Fibroblast of upper back skin (primary cell): ENCODE measurements at regions not wholly inside any gene's neighbourhood (a gene's known extent, or its start where the extent isn't known, plus 50 kb on each side); places are given as distances from the start of the nearest gene placed in this dataset.
A peak's percentile ranks its signal among the peaks of the same experiment; 100 is the strongest.

Experiments used
- DNase-seq: peaks from one replicate; pipeline ENCODE4 v3.0.0-alpha.2; 2013

DNA sequence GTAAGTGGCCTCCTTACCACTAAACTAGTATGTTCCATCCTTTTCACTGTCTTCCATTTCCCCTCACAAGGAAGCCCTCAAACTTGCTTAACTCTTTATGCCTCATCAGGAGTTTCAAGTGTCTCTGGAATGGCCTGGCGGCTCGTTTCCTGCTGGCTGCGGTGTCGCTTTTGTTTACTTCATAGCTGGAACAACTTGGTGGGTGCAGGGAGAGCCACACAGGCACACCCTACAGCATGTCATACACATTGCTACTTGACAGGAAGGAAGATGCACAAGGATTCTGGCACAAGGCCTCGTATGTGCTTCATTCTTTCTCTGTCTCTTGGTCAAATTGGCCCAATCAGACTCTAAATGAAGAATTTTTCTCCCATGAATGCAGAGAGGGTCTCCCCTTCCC lies 488.3 kb downstream of the FOXO1 start:
- DNase-seq = no peak

DNA sequence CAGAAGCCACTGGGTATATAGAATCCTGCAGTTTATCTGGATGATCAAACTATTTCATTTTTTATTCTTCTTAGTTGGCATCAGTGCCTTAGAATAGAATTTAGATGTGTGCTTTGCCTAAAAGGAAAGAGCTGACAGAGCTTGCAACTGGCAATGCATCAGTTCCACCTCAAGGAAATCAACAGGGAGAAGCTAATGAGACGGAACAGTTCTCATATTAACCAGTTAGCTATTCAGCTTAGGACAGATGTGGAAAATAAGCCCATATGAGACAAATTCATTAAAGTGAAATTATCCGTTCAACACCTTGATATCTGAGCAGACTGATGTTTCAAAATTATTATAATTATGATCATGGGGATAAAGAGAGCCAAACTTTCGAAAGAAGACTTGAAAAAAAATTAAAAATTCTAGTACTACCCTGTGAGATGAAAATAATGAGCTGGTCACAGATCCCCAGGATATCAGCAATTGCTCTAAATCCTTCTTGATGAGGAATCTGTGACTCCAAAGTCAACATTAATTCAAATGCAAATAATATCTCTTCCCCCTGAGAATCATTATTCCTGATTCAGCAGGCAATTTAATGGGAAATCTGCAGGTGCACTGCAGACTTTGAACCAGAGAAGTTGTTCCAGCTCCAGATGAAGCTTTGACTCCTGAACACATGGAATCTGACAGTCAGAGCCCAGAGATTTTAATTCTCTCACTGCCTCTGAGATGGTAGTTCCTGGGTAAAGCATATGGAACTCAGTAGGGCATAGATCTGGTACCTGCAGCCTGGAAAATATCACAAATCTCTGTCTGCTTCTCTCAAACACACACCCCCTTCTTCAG lies 486.8 kb downstream of the FOXO1 start:
- no peak for DNase-seq

DNA sequence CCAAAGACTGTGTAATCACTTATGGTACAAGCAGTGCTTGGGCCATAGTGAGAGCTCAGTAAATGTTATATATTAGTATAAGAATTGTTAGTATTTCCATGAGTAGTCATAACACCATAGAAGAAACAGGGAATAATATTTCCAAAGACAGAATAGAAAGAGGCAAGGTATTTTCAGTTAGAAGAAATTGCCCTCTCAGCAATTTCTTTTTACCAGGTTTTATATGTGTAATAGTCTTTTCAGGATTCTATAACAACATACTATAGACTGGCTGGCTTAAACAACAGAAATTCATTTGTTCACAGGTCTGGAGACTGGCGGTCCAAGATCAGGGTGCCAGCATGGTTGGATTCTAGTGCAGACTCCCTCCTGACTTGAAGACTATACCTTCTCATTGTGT lies 485.7 kb downstream of the FOXO1 start:
- DNase-seq = no peak

DNA sequence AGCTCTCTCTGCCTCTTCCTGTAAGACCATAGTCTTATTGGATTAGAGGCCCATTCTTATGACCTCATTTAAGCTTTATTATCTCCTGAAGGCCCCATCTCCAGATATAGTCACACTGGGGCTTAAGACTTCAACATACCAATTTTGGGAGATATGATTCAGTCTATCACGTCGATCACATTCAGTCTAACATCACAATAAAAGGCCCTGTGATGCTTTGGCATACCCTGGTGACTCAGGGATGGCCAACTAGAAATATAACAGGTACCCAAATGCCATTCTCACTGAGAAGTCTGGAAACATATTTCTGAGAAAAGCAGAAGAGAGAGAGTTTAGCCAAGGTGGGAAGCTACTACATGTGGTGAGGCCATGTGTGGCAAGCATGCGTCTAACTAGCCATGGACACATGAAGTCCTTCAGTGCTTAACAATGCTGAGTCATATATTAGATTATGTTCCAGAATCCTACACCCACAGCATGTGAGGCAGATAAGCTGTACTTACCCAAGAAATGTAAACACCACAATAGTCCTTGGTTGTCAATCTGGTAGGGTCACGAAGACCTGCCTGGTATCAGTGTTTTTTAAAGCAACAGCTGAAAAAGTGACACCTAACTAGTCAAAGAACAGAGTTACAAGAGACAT lies 485.1 kb downstream of the FOXO1 start:
- no peak for DNase-seq

DNA sequence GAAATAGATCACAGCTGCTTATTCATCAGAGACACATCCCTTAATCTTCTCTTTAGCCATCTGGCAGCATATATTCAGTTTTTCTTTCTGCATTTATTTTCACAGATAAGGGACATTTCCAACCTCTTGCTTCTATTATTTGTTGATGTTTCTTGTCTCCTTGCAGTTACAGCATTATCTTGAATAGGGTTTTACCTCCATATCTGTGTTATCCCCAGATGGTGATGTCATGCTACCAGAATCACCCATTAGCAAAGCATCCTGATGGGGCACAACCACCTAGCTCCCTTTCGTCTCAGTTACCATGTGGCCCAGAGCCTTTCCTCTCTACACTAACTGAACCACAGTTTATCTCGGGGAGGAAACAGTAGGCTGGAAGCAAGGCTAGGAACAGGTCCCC lies 483.9 kb downstream of the FOXO1 start:
- no peak for DNase-seq

DNA sequence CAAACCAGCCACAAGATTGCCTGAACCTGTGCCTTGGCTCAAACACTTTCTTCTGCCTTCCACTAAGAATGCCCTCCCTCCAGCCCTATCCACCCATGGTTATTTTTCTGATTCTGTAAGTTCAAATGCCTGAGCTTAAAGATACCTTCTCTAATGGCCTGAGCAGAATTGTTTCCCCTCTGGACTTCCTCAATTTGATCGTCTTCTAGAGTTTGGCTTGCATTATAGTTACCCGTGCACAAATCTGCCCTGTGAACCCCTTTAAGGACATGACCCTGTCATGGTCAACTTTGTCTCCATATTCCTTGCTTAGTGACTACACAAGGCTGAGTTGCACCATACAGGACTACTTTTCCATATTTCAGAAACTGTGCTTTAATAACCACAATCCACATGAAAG lies 481.0 kb downstream of the FOXO1 start:
- no peak for DNase-seq

DNA sequence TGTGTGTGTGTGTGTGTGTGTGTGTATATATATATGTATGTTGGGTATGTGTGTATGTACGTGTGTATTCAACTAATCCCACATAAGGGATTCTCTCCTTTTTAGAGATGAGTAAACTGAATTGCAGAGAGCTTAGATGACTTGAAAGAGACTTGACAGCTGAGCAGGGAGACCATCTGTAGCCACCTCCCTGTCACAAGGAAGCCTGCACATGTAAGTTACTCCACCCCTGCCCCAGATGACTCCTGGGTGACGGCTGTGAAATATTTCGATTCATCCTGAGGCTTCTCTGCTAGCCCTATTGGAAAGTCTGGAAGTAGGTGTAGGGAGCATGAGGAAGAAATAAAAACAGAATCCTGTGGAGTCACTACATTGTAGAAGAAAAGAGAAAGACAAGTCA lies 480.4 kb downstream of the FOXO1 start:
- DNase-seq = no peak

DNA sequence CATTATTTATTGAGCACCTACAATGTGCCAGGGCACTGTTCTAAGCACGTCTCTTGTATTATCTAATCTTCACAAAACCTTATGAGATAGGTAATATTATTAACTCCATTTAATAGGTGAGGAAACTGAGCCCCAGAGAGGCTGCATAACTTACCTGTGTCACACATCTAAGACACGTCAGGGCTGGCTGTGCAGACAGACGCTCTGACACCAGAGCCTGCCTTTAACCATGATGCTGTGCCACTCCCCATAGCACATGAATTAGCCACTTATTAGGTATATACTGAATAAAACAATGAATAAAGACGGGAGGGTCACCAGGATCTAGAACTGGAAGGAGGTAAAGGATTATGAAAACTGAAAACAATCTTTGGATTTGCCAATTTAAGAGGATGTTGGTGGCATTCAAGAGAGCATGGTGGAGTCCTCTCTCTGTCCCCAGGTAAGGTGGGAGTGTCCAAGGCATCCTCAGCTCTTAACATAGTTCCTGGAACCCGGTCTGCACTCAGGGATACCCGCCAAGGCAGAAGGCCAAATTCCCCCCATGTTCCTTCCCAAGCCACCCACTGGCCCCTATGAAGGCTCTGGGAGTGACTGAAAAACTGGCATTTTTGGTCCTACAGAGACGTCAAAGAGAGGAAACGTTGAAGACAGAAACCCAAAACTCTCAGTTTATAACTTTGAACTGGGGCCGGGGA lies 479.7 kb downstream of the FOXO1 start:
- DNase-seq = no peak

DNA sequence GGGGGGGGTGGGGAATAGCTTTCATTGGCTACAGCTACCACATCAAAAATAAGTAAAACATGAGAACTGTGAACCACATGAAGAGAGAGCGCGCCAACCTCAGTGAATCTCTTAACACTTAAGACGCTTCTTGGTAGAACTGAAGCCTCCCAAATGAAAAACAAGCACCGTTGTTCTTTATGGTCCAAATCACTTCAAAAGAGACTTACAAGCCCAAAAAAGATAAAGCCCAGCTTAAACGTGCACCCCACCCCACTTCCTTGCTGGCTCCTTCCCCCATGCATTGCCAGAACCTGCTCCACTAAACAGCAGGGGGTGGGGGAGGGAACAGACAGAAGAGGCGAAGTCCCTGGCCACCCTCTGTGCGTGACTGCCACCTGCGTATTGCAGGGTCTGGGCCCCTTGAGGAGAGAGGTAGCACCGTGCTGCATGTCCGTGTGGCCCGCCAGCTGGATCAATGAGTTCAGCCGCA lies 479.1 kb downstream of the FOXO1 start:
- DNase-seq = no peak

DNA sequence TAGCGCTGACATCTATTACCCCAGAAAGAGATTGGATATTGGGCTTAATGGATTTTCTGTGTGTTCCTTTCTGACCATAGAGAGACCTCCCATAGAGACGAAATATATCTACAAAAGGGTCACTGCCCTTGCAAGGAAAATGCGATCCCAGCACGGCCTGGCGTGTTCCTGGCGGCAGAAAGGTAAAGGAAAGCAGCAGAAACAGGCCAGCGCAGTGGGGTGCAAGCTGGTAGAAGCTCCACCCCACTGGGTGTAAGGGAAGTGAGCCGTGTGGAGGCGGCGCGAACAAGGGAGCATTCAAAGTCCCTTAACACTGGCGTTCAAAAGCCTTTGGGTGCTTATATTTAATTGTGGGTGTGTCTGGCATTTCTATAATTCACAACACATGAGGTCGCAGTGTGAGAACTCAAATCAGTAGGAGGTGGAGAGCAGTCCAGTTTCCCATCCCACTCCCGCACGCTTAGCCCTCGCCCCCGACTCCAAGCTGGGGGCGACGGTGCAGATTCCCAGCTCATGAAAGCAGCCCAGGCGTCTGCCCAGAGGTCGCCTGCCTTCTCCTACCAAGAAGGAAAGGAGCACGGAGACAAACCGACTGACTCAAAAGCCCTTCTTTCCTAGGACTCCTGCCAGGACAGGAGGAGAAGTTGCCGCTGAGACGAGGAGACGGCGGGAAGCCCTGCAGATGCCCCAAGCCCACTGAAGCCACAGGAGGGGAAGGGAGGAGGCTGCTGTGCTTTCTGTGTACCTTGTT lies 478.4 kb downstream of the FOXO1 start:
- no peak for DNase-seq

DNA sequence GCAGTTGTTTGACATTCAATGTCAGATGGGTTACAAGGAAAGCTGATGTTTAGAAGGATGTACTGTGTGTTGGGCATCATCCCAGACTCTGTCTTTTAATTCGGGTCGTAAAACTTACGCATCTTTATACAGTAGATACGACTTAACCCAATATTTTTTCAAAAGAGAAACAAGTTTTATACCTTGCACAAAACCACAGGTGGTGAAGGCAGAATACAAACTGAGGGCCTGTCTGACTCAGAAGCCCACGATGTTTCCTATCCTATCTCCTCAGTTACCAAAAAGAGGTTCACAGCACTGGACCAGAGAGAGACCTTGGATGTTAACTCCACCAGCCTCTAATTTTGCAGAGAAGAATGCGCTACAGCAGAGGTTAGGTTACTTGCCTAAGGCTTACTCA lies 477.0 kb downstream of the FOXO1 start:
- no peak for DNase-seq

DNA sequence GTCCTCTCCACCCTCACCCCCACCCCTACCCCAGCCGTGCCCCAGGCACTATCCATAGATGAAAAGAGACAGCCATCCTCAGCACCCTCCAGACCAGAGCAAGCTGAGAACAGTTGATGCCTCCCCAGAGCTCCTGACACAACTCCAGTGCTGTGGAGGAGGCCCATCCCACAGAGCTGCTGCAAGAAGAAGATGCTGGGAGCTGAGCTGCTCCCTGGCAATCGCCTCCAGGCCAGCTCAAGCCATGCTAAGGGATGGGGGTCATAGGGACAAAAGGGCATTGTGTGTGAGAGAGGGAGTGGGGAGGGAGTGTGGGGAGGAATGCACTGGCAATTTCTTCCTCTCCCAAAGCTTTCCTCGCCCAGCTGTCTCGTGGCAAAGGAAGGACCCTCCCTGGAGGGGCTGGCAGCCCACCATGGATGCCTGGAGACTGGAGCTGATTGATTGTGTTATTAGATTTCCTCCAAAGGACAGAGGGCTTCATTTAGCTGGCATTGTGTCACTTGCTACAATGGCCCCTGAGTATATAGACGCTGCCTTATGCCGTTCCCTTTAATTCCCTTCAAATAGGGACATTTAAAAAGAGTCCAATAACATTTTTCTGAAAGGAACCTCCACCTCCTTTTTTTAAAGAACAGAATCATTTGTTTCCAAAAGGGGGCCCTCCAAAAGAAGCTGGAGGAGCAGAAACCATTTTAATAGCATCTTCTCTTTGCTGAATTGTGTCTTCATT lies 476.4 kb downstream of the FOXO1 start:
- DNase-seq = no peak

DNA sequence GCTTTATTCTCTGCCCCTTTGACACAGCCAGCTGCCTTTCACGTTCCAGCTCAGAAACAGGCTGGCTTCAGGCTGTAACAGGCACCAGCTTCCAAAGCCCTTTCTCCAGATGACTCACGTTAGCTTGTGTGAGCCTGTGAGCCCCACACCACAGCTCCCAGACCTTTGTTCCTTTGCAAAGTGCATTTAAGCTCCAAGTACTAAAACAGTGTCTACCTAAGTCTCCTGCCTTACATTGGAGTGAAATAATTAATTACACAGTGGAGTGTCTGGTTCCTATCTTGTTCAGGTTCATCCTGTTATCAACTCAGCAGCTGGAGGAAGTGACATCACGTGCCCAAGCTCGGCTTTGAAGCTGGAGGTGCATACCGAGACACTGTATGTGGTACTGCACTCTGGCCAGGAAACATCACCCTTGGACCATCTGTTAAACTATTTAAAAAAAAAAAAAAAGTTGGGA lies 475.8 kb downstream of the FOXO1 start:
- DNase-seq = peak; percentile 55

DNA sequence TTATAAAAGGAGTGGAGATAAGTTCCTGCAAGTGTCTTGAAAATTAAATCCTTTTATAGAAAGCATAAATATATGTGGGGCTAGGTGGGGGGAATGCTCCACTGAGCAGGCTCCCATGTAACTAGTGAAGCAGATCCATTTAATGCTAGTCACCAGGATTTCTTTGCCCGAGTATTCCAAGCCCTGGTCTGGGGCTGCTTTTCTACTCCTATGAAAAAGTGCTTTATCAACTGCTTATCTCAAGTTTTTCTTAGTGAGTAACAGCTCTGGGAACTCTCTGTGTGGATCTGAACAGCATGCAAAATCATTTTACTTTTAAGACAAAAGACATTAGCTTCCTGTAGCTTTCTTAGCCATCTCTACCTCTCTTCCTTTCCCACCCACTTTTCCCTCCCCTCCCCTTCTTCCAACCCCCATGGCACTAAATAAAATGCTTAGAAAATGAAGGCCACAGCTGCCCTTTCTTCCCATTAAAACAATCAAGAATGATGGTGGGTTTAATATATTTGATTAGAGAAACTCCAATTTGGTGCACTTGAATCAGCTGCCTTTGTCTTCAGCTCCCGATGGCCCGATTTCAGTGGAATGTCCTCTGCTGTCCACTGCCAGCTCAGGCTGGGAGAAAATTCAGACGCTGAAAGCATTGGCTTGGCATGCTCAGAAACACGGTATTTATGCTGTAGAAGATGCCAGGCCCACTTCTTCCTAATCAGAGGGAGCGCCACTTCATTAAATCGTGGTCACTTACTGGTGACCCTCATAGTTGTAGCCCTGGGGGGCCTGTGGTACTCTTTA lies 475.1 kb downstream of the FOXO1 start:
- DNase-seq = no peak

DNA sequence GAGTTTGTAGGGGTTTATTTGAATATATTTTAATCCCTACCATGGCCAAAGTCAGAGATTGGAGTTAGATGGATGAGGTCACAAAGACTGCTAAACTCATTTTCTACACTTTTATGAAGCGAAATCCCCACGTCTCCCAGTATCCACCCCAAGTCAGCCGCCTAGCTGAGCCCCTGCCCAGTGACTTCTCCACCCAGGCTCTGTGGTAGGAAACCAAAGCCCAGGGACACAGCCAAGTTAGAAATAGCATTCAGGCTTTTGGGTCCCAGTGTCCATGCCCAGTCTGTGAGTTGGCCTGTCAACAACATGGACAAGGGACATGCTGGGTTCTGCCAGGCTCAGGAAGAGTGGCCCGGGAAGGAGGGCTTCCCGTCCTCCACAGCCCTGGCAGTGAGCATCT lies 474.0 kb downstream of the FOXO1 start:
- DNase-seq = no peak

DNA sequence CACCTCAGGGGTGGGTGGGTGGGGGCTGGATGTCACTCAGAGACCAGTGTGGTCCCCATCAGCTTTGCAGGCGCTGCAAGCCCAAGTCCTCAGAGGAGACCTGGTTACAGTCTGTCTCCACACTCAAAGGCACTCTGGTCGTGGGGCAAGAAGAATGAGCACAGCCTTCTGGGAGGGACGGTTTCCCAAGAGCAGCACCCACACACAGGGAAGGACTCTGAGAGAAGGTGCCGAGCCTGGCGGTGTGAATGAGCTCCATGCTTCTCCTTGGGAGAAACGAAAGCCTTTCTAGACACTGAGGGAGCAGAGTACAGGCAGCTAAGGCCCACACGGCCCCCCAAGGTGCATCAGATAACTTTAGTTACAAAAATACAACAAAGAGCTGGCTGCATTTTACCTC lies 473.6 kb downstream of the FOXO1 start:
- DNase-seq = no peak

DNA sequence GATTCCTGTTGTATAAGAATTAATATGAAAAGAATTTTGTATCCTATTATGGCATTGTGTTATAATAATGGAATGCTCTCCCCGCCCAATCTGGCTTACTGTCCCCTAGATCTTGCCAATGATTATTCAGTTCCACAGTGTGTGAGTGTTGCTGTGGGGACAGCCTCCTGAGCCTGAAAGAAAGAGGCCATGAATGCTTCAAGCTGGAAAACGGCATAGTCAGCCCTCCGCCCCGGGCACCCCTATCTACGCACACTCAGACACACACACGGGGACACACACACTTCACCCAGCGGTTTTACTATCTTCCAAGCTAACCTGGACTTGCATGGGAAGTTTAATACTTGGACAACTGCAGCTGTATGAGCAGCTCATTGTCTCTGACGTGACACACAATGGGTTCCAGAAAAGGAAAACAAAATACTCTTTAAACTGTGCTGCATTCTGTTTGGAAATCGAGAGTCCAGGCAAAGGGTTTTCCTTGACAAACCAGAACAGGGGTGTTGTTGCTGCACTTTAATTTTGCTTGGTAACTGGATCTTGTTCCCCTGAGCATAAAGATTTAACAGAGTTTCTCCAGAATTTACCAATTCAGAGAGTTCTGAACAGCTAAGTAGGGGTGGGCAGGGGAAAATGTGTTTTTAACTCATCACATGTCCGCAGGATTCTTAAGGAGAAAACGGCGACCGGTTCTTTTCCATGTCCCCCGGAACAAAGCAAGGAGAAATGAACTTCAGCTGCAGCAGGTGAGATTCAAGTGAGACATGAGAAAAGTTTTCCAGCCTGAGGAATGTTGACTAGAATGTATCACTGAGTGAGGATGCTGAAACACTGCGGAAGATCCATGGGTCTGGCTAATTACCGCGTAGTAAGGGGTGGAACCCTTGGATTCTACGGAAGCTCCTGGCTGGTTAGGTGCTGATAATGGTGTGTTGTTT lies 472.9 kb downstream of the FOXO1 start:
- DNase-seq = peak; percentile 38

DNA sequence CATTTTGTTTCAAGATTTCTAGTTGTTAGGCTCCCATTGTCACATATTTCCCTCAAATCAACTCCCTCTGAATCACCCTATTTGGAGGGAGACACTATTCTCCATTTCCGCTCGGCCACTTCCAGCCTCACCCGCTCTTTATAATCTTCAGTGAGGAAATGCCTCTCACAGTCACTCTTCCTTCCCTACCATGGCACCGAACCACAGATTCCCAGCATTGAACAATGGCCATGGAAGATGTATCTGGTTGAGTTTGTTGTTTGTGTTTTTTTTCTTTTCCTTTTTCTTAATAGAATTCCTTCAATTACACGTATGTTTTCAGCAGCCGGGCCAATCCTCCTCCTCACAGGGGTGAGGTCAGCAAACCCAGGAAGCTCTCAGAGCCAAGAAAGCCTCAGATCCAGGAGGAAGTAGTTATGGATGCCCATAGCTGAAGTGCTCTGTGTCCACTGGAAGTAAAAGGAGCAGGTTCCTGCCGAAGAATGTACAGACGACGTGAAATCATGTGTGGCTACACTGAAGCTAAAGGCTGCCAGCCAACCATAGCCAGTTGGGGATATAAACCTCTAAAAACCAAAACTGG lies 472.1 kb downstream of the FOXO1 start:
- DNase-seq = no peak

DNA sequence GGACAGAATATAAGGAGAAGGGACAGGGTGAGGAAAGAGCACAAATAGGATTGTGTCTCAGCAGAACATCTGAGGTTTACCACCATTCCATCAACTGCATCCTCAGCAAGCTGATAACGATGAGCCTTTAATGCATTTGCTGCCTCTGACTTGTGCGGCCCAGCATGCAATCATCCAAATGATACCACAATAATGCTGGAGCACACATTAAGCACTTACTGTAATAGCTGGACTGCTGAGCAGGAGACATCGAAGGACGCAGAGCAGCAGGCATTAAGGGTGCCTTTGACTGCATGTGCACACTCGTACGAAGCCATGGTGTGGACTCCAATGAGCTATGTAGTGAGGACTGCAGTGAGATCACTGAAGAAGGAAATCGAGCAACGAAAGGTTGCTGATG lies 469.4 kb downstream of the FOXO1 start:
- no peak for DNase-seq
